WTC11 (cell line): ENCODE measurements at regions not wholly inside any gene's neighbourhood (a gene's known extent, or its start where the extent isn't known, plus 50 kb on each side); places are given as distances from the start of the nearest gene placed in this dataset.

Experiments
- ATAC-seq: fragments of 200-7000 bp; cut with Tn5 transposase; 2 replicates; pipeline ENCODE4 v1.10.0; 2021; ENCODE audit warnings: mild to moderate bottlenecking, moderate library complexity
- CTCF ChIA-PET: fragments of 300-600 bp; sonication (Branson Sonifier 250); formaldehyde crosslinking; loops from one replicate; lab custom pipeline; 2021; ENCODE audit warnings: antibody characterized with exemption; lab: Charles Lee
- POLR2A ChIA-PET: fragments of 350-600 bp; sonication (Branson Sonifier 250); formaldehyde crosslinking; loops from one replicate; lab custom pipeline; 2021; ENCODE audit warnings: antibody characterized with exemption; lab: Charles Lee
- DNase-seq: peaks from one replicate; pipeline ENCODE4 v3.0.0; 2021; ENCODE audit warnings: low spot score
- H3K27ac Mint-ChIP-seq: 2 replicates; pipeline ENCODE4 v1.8.0; 2021; ENCODE audit warnings: mixed read lengths
- H3K27me3 Mint-ChIP-seq: 2 replicates; pipeline ENCODE4 v1.8.0; 2021; ENCODE audit warnings: low read depth, mild to moderate bottlenecking, moderate library complexity, mixed read lengths
- H3K36me3 Mint-ChIP-seq: 2 replicates; pipeline ENCODE4 v1.8.0; 2021; ENCODE audit warnings: mixed read lengths
- H3K4me1 Mint-ChIP-seq: 2 replicates; pipeline ENCODE4 v1.8.0; 2022; ENCODE audit warnings: mixed read lengths
- H3K4me3 Mint-ChIP-seq: 2 replicates; pipeline ENCODE4 v1.8.0; 2021; ENCODE audit warnings: mild to moderate bottlenecking, moderate library complexity, mixed read lengths
- H3K9me3 Mint-ChIP-seq: 2 replicates; pipeline ENCODE4 v1.8.0; 2021; ENCODE audit warnings: mixed read lengths
- AFF4 ChIP-seq: sonication (generic); formaldehyde crosslinking; IDR thresholded peaks from 2 replicates; pipeline ENCODE4 v1.8.1; 2023; ENCODE audit warnings: mild to moderate bottlenecking, missing genetic modification reagents, borderline replicate concordance
- CREB1 ChIP-seq: sonication (generic); formaldehyde crosslinking; IDR thresholded peaks from 2 replicates; pipeline ENCODE4 v1.8.0; 2023; ENCODE audit warnings: mild to moderate bottlenecking, missing genetic modification reagents
- CREM ChIP-seq: sonication (generic); formaldehyde crosslinking; IDR thresholded peaks from 2 replicates; pipeline ENCODE4 v1.8.1; 2022; ENCODE audit warnings: mild to moderate bottlenecking, missing genetic modification reagents, moderate library complexity
- CTCF ChIP-seq: fragments of 200-600 bp; IDR thresholded peaks from 2 replicates; pipeline ENCODE4 v1.8.0; 2022; ENCODE audit warnings: antibody characterized with exemption
- E2F4 ChIP-seq: sonication (generic); formaldehyde crosslinking; IDR thresholded peaks from 2 replicates; pipeline ENCODE4 v1.8.1; 2022; ENCODE audit warnings: low read depth, mild to moderate bottlenecking, moderate library complexity, missing genetic modification reagents, borderline replicate concordance
- ESRRA ChIP-seq: sonication (generic); formaldehyde crosslinking; IDR thresholded peaks from 2 replicates; pipeline ENCODE4 v1.8.1; 2022; ENCODE audit warnings: mild to moderate bottlenecking, missing genetic modification reagents, borderline replicate concordance
- FOXJ3 ChIP-seq: sonication (generic); formaldehyde crosslinking; IDR thresholded peaks from 2 replicates; pipeline ENCODE4 v1.9.0; 2021; ENCODE audit warnings: missing genetic modification reagents, mild to moderate bottlenecking, borderline replicate concordance
- HMGA2 ChIP-seq: fragments of 250-450 bp; sonication (Bioruptor Pico); IDR thresholded peaks from 2 replicates; pipeline ENCODE4 v1.4.0; 2021; ENCODE audit warnings: mild to moderate bottlenecking, moderate library complexity
- IRF1 ChIP-seq: sonication (generic); formaldehyde crosslinking; IDR thresholded peaks from 2 replicates; pipeline ENCODE4 v1.8.0; 2023; ENCODE audit warnings: missing genetic modification reagents
- NFE2L1 ChIP-seq: sonication (generic); formaldehyde crosslinking; IDR thresholded peaks from 2 replicates; pipeline ENCODE4 v1.8.1; 2023; ENCODE audit warnings: missing genetic modification reagents
- PRDM15 ChIP-seq: sonication (generic); formaldehyde crosslinking; IDR thresholded peaks from 2 replicates; pipeline ENCODE4 v1.8.0; 2022; ENCODE audit warnings: missing genetic modification reagents
- RORB ChIP-seq: fragments of 250-450 bp; sonication (Bioruptor Pico); IDR thresholded peaks from 2 replicates; pipeline ENCODE4 v1.9.0; 2021; ENCODE audit warnings: mild to moderate bottlenecking
- USF1 ChIP-seq: sonication (generic); formaldehyde crosslinking; IDR thresholded peaks from 2 replicates; pipeline ENCODE4 v1.8.0; 2022; ENCODE audit warnings: mild to moderate bottlenecking, missing genetic modification reagents
- ZBTB21 ChIP-seq: sonication (generic); formaldehyde crosslinking; IDR thresholded peaks from 2 replicates; pipeline ENCODE4 v1.8.1; 2023; ENCODE audit warnings: mild to moderate bottlenecking, missing genetic modification reagents, borderline replicate concordance
- ZNF121 ChIP-seq: sonication (generic); formaldehyde crosslinking; IDR thresholded peaks from 2 replicates; pipeline ENCODE4 v1.8.0; 2023; ENCODE audit warnings: missing genetic modification reagents
- ZNF281 ChIP-seq: sonication (generic); formaldehyde crosslinking; IDR thresholded peaks from 2 replicates; pipeline ENCODE4 v1.8.0; 2023; ENCODE audit warnings: mild to moderate bottlenecking, missing genetic modification reagents
- ZNF423 ChIP-seq: fragments of 250-450 bp; sonication (Bioruptor Pico); IDR thresholded peaks from 2 replicates; pipeline ENCODE4 v2.1.2; 2022; ENCODE audit warnings: mild to moderate bottlenecking, moderate library complexity
- ZNF425 ChIP-seq: fragments of 250-450 bp; sonication (Bioruptor Pico); conservative IDR thresholded peaks from 2 replicates; pipeline ENCODE4 v1.9.0; 2021; ENCODE audit warnings: mild to moderate bottlenecking

GRCh38 chr18:68505178-68505574, 209.7 kb downstream of the TMX3 start (continued):
- TF ChIP-seq FOXJ3 (CRISPR knock-in tag) = no peak

- peaks cover 7% of the 10 kb centered on the region; the same call in 1 of the 2 replicates for H3K4me1 Mint-ChIP-seq
- CTCF ChIA-PET = no interaction called here
- POLR2A ChIA-PET = no interaction called here
- no peak for TF ChIP-seq ZNF423 (CRISPR knock-in tag)
- TF ChIP-seq HMGA2 = no peak
- no peak for TF ChIP-seq PRDM15 (CRISPR knock-in tag)
- no peak for TF ChIP-seq E2F4 (CRISPR knock-in tag)
- TF ChIP-seq IRF1 (CRISPR knock-in tag) = no peak
- no peak for TF ChIP-seq ZNF425 (CRISPR knock-in tag)
- no peak for TF ChIP-seq ZNF281 (CRISPR knock-in tag)
- no peak for TF ChIP-seq CREB1 (CRISPR knock-in tag)
- no peak for TF ChIP-seq USF1 (CRISPR knock-in tag)
- TF ChIP-seq ZBTB21 (CRISPR knock-in tag) = no peak
- TF ChIP-seq AFF4 (CRISPR knock-in tag) = no peak
- no peak for TF ChIP-seq ZNF121 (CRISPR knock-in tag)
- no peak for TF ChIP-seq CTCF
- TF ChIP-seq CREM (CRISPR knock-in tag) = no peak
- TF ChIP-seq NFE2L1 (CRISPR knock-in tag) = no peak
- no peak for TF ChIP-seq ESRRA (CRISPR knock-in tag)
- TF ChIP-seq RORB (CRISPR knock-in tag) = no peak
Observed at GRCh38 chr18:68504441-68505177, 210.3 kb downstream of the TMX3 start.

More at GRCh38 chr18:68504441-68505177, 210.3 kb downstream of the TMX3 start:
- Mint-ChIP-seq H3K9me3 (no peaks in the 10 kb centered on the region), H3K27ac (no peak overlapping the region), H3K4me3 (no peak overlapping the region), H3K36me3 (no peaks in the 10 kb centered on the region), H3K27me3 (no peaks in the 10 kb centered on the region)
- peak; percentile 36; the same call in 1 of the 2 replicates for ATAC-seq
- no peak for DNase-seq
